Fibroblast of upper back skin (primary cell): ENCODE measurements at regions not wholly inside any gene's neighbourhood (a gene's known extent, or its start where the extent isn't known, plus 50 kb on each side); places are given as distances from the start of the nearest gene placed in this dataset.

Experiments
- DNase-seq: peaks from one replicate; pipeline ENCODE4 v3.0.0-alpha.2; 2013

GRCh38 chr13:88103824-88104223 is 432.7 kb downstream of the SLITRK5 start:
- no peak for DNase-seq

GRCh38 chr13:88104576-88104975 is 433.4 kb downstream of the SLITRK5 start:
- no peak for DNase-seq

GRCh38 chr13:88107570-88107969 is 436.4 kb downstream of the SLITRK5 start:
- no peak for DNase-seq

- no peak for DNase-seq
These were observed 441.4 kb downstream of the SLITRK5 start for GRCh38 chr13:88112526-88112925.

- no peak for DNase-seq
These were observed 444.8 kb downstream of the SLITRK5 start for GRCh38 chr13:88115976-88116375.

GRCh38 chr13:88118952-88119351 is 447.8 kb downstream of the SLITRK5 start:
- no peak for DNase-seq

GRCh38 chr13:88124142-88124541 is 453.0 kb downstream of the SLITRK5 start:
- no peak for DNase-seq

- DNase-seq: no peak
These were observed 453.9 kb downstream of the SLITRK5 start for GRCh38 chr13:88125055-88125454.

- DNase-seq: no peak
These were observed 465.1 kb downstream of the SLITRK5 start for GRCh38 chr13:88136098-88136790.

GRCh38 chr13:88142653-88143052 is 471.5 kb downstream of the SLITRK5 start:
- no peak for DNase-seq

GRCh38 chr13:88144580-88144979 is 473.4 kb downstream of the SLITRK5 start:
- no peak for DNase-seq

- DNase-seq: no peak
These were observed 482.2 kb downstream of the SLITRK5 start for GRCh38 chr13:88153353-88153752.

- DNase-seq: no peak
These were observed 482.8 kb downstream of the SLITRK5 start for GRCh38 chr13:88154001-88154400.

GRCh38 chr13:88162076-88162702 is 491.0 kb downstream of the SLITRK5 start:
- no peak for DNase-seq

- no peak for DNase-seq
These were observed 505.1 kb downstream of the SLITRK5 start for GRCh38 chr13:88176231-88176630.

GRCh38 chr13:88183440-88183839 is 512.3 kb downstream of the SLITRK5 start:
- no peak for DNase-seq

- DNase-seq: no peak
These were observed 517.8 kb downstream of the SLITRK5 start for GRCh38 chr13:88188986-88189385.

GRCh38 chr13:88189728-88190127 is 518.6 kb downstream of the SLITRK5 start:
- no peak for DNase-seq

GRCh38 chr13:88196106-88196505 is 524.9 kb downstream of the SLITRK5 start:
- no peak for DNase-seq

GRCh38 chr13:88217372-88217771 is 546.2 kb downstream of the SLITRK5 start:
- peak; percentile 47 for DNase-seq

- DNase-seq: peak; percentile 3
These were observed 546.7 kb downstream of the SLITRK5 start for GRCh38 chr13:88217883-88218282.

GRCh38 chr13:88223958-88224357 is 552.8 kb downstream of the SLITRK5 start:
- no peak for DNase-seq

GRCh38 chr13:88235441-88235840 is 564.3 kb downstream of the SLITRK5 start:
- DNase-seq: no peak

- no peak for DNase-seq
These were observed 575.1 kb downstream of the SLITRK5 start for GRCh38 chr13:88246239-88246638.

- no peak for DNase-seq
These were observed 577.2 kb downstream of the SLITRK5 start for GRCh38 chr13:88248393-88248792.
